Nephron (organoid): ENCODE measurements at regions not wholly inside any gene's neighbourhood (a gene's known extent, or its start where the extent isn't known, plus 50 kb on each side); places are given as distances from the start of the nearest gene placed in this dataset.

Experiments
- H3K27ac Mint-ChIP-seq, 3 experiments: 2 replicates each; pipeline ENCODE4 v1.8.0; 2020; ENCODE audit warnings: mixed read lengths in 3 of 3, mild to moderate bottlenecking in 2 of 3, moderate library complexity in 1 of 3
- H3K27me3 Mint-ChIP-seq: 2 replicates; pipeline ENCODE4 v1.8.0; 2021; ENCODE audit warnings: low read depth, mild to moderate bottlenecking, moderate library complexity, mixed read lengths
- H3K36me3 Mint-ChIP-seq: 2 replicates; pipeline ENCODE4 v1.8.0; 2020; ENCODE audit warnings: low read depth, mixed read lengths
- H3K4me1 Mint-ChIP-seq: 2 replicates; pipeline ENCODE4 v1.8.0; 2020; ENCODE audit warnings: mixed read lengths
- H3K4me3 Mint-ChIP-seq, 3 experiments: 2 replicates each; pipeline ENCODE4 v1.8.0; 2020; ENCODE audit warnings: mild to moderate bottlenecking in 3 of 3, mixed read lengths in 3 of 3, moderate library complexity in 2 of 3
- H3K9me3 Mint-ChIP-seq: 2 replicates; pipeline ENCODE4 v1.8.0; 2020; ENCODE audit warnings: mixed read lengths
- TF ChIP-seq, protein P1 (sequence below), 3 experiments: fragments of 200-600 bp; sonication (generic); IDR thresholded peaks; one replicate each; pipeline ENCODE4 v1.5.0; 2021; ENCODE audit warnings: antibody characterized with exemption in 3 of 3; ENCODE audit not compliant: unreplicated experiment in 3 of 3

GRCh38 chr5:68745448-68745847, 348.4 kb upstream of the SLC30A5 start:
- H3K4me1 Mint-ChIP-seq = peaks cover 63% of the 10 kb centered on the region
- no peaks in the 10 kb centered on the region for H3K9me3 Mint-ChIP-seq
- H3K4me3 Mint-ChIP-seq = peak overlapping the region in 1 of 3 experiments; percentile 5
- no peaks in the 10 kb centered on the region for H3K27me3 Mint-ChIP-seq
- TF ChIP-seq, protein P1, sequence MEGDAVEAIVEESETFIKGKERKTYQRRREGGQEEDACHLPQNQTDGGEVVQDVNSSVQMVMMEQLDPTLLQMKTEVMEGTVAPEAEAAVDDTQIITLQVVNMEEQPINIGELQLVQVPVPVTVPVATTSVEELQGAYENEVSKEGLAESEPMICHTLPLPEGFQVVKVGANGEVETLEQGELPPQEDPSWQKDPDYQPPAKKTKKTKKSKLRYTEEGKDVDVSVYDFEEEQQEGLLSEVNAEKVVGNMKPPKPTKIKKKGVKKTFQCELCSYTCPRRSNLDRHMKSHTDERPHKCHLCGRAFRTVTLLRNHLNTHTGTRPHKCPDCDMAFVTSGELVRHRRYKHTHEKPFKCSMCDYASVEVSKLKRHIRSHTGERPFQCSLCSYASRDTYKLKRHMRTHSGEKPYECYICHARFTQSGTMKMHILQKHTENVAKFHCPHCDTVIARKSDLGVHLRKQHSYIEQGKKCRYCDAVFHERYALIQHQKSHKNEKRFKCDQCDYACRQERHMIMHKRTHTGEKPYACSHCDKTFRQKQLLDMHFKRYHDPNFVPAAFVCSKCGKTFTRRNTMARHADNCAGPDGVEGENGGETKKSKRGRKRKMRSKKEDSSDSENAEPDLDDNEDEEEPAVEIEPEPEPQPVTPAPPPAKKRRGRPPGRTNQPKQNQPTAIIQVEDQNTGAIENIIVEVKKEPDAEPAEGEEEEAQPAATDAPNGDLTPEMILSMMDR (IDR thresholded peaks at IDR 0.05; ENCODE audit: unreplicated experiment in 3 of 3) = peak; percentile 30 to 48 (median 38)
- peak overlapping the region; percentile 87 to 95 (median 88) for H3K27ac Mint-ChIP-seq
- no peaks in the 10 kb centered on the region for H3K36me3 Mint-ChIP-seq

GRCh38 chr5:68746220-68746619, 347.6 kb upstream of the SLC30A5 start:
- Mint-ChIP-seq H3K4me1 (peaks cover 59% of the 10 kb centered on the region), H3K36me3 (no peaks in the 10 kb centered on the region), H3K27me3 (no peaks in the 10 kb centered on the region), H3K9me3 (no peaks in the 10 kb centered on the region), H3K4me3 (no peak overlapping the region), H3K27ac (peak overlapping the region; percentile 87 to 95 (median 88))
- TF ChIP-seq, protein P1 (IDR thresholded peaks at IDR 0.05; ENCODE audit: unreplicated experiment in 3 of 3) = no peak

DNA sequence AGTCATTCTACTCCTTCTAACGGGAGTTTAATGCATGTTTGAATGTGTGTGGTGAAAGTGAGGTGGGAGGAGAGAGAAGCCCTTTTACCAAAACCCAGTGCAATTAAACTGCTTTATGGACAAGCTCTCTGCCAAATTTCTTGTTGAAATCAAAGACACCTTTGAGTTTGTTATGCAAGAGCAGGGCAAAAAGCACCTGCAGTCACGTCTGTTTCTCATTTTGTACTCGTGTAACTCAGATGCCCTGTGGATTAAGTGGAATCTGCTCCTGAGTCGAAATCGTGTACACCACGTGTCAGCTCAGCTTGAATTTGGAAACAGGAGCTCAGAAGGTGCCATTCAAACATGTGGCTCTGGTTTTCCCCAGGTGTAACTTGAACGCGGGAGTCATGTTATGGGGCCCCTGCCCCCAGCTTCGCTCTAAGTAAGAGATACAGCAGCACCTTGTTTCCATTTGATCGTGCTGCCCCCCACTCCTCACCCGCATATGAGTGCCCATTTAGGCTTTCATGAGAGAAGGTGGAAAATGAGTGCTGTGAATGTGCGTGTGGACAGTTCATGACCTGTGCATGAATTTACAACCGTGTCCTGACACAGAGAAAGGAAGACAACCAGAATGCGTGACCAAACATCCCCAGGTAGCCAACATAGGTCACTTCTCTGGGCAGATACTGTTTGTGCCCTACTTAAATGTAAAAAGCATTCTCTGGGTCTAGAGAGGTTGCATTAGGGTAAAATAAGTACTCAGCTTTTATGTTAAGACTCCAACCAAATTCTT, 347.0 kb upstream of the SLC30A5 start:
- no peaks in the 10 kb centered on the region for H3K27me3 Mint-ChIP-seq

GRCh38 chr5:68747521-68747920, 346.3 kb upstream of the SLC30A5 start:
- Mint-ChIP-seq H3K27ac (peak overlapping the region; percentile 40 to 88 (median 83)), H3K4me3 (no peak overlapping the region), H3K9me3 (no peaks in the 10 kb centered on the region), H3K27me3 (no peaks in the 10 kb centered on the region), H3K4me1 (peaks cover 53% of the 10 kb centered on the region), H3K36me3 (no peaks in the 10 kb centered on the region)
- TF ChIP-seq, protein P1 (IDR thresholded peaks at IDR 0.05; ENCODE audit: unreplicated experiment in 3 of 3) = no peak

More for the DNA sequence above, 347.0 kb upstream of the SLC30A5 start:
- Mint-ChIP-seq H3K36me3 (no peaks in the 10 kb centered on the region), H3K9me3 (no peaks in the 10 kb centered on the region), H3K4me1 (peaks cover 58% of the 10 kb centered on the region), H3K27ac (peak overlapping the region; percentile 40 to 88 (median 83)), H3K4me3 (no peak overlapping the region)
- TF ChIP-seq, protein P1 (IDR thresholded peaks at IDR 0.05; ENCODE audit: unreplicated experiment in 3 of 3) = no peak

- Mint-ChIP-seq H3K4me3 (no peak overlapping the region), H3K9me3 (no peaks in the 10 kb centered on the region), H3K27me3 (no peaks in the 10 kb centered on the region), H3K27ac (peak overlapping the region in 2 of 3 experiments; percentile 70 to 88), H3K36me3 (no peaks in the 10 kb centered on the region), H3K4me1 (peaks cover 49% of the 10 kb centered on the region)
- TF ChIP-seq, protein P1 (IDR thresholded peaks at IDR 0.05; ENCODE audit: unreplicated experiment in 3 of 3) = no peak
Measured at GRCh38 chr5:68748101-68748500, 345.7 kb upstream of the SLC30A5 start.

GRCh38 chr5:68749077-68749476, 344.7 kb upstream of the SLC30A5 start:
- H3K4me1 Mint-ChIP-seq = peaks cover 40% of the 10 kb centered on the region
- no peaks in the 10 kb centered on the region for H3K36me3 Mint-ChIP-seq
- H3K27ac Mint-ChIP-seq = peak overlapping the region in 2 of 3 experiments; percentile 5 to 88
- H3K27me3 Mint-ChIP-seq = no peaks in the 10 kb centered on the region
- no peaks in the 10 kb centered on the region for H3K9me3 Mint-ChIP-seq
- TF ChIP-seq, protein P1 (IDR thresholded peaks at IDR 0.05; ENCODE audit: unreplicated experiment in 3 of 3) = no peak
- H3K4me3 Mint-ChIP-seq = no peak overlapping the region
